ENCODE measurements at regions not wholly inside any gene's neighbourhood (a gene's known extent, or its start where the extent isn't known, plus 50 kb on each side); places are given as distances from the start of the nearest gene placed in this dataset.

DNA sequence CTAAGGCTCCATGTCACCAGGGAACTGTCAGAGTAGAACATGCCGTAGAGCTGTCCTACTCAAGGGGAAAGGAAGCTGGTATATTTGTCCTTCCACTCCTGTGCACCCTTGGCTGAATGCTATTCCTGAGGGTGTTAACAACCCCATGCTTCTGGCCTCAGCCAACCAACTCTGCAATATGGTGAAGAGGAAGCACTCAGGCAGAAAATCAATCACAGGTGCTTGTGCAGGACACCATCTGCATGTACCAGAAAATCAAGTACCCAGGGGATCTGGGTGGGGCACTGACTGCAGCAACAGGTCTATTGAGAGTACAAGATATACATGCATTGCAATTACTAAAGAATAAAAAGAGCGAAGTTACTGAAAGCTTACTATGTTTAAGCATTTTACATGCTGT lies 51.4 kb upstream of the NEK6 start:
- H3K4me3 ChIP-seq (ENCODE audit: low read depth, low read length) = no peak overlapping the region
- TF ChIP-seq, protein P1, sequence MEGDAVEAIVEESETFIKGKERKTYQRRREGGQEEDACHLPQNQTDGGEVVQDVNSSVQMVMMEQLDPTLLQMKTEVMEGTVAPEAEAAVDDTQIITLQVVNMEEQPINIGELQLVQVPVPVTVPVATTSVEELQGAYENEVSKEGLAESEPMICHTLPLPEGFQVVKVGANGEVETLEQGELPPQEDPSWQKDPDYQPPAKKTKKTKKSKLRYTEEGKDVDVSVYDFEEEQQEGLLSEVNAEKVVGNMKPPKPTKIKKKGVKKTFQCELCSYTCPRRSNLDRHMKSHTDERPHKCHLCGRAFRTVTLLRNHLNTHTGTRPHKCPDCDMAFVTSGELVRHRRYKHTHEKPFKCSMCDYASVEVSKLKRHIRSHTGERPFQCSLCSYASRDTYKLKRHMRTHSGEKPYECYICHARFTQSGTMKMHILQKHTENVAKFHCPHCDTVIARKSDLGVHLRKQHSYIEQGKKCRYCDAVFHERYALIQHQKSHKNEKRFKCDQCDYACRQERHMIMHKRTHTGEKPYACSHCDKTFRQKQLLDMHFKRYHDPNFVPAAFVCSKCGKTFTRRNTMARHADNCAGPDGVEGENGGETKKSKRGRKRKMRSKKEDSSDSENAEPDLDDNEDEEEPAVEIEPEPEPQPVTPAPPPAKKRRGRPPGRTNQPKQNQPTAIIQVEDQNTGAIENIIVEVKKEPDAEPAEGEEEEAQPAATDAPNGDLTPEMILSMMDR (IDR thresholded peaks at IDR 0.05; ENCODE audit: low read depth, low read length, missing control alignments) = no peak
- in situ Hi-C loops (cut with HindIII; ENCODE audit: low sequenced_read_pairs) = no loop called here
- no peak for DNase-seq (ENCODE audit: low read depth)

Data from astrocyte of the cerebellum (primary cell).